H9 (cell line): ENCODE measurements at regions not wholly inside any gene's neighbourhood (a gene's known extent, or its start where the extent isn't known, plus 50 kb on each side); places are given as distances from the start of the nearest gene placed in this dataset.

ENCODE experiments used
- DNase-seq: peaks from one replicate; pipeline ENCODE4 v3.0.0-alpha.2; 2017
- H2AFZ ChIP-seq: one replicate; pipeline ENCODE4 v1.6.1; 2013; ENCODE audit warnings: mild to moderate bottlenecking, low read length, control low read depth, moderate library complexity
- H2AK5ac ChIP-seq: 2 replicates; pipeline ENCODE4 v1.6.1; 2013; ENCODE audit warnings: low read length, control low read depth, mixed read lengths; ENCODE audit not compliant: insufficient read length
- H2BK120ac ChIP-seq: one replicate; pipeline ENCODE4 v1.6.1; 2013; ENCODE audit warnings: low read depth, mild to moderate bottlenecking, low read length, control low read depth, inconsistent platforms; ENCODE audit not compliant: poor library complexity, severe bottlenecking
- H2BK12ac ChIP-seq: 2 replicates; pipeline ENCODE4 v1.6.1; 2013; ENCODE audit warnings: low read length, control low read depth, mixed read lengths, low read depth; ENCODE audit not compliant: insufficient read length
- H2BK15ac ChIP-seq: 2 replicates; pipeline ENCODE4 v1.6.1; 2013; ENCODE audit warnings: low read depth, low read length, control low read depth
- H2BK20ac ChIP-seq: one replicate; pipeline ENCODE4 v1.6.1; 2013; ENCODE audit warnings: low read depth, mild to moderate bottlenecking, low read length, control low read depth, inconsistent platforms; ENCODE audit not compliant: poor library complexity, severe bottlenecking
- H2BK5ac ChIP-seq: 2 replicates; pipeline ENCODE4 v1.6.1; 2013; ENCODE audit warnings: low read length, control low read depth, mixed read lengths; ENCODE audit not compliant: insufficient read length
- H3K14ac ChIP-seq: 2 replicates; pipeline ENCODE4 v1.6.1; 2013; ENCODE audit warnings: low read length, control low read depth; ENCODE audit not compliant: insufficient read depth
- H3K18ac ChIP-seq: 2 replicates; pipeline ENCODE4 v1.6.1; 2013; ENCODE audit warnings: low read depth, mild to moderate bottlenecking, mixed read lengths, low read length, control low read depth; ENCODE audit not compliant: insufficient read length
- H3K23ac ChIP-seq: 2 replicates; pipeline ENCODE4 v1.6.1; 2013; ENCODE audit warnings: low read length, control low read depth, mixed read lengths, low read depth; ENCODE audit not compliant: insufficient read length
- H3K23me2 ChIP-seq: 2 replicates; pipeline ENCODE4 v1.6.1; 2013; ENCODE audit warnings: low read depth, mild to moderate bottlenecking, mixed read lengths, low read length, control low read depth; ENCODE audit not compliant: insufficient read length, poor library complexity, severe bottlenecking
- H3K27ac ChIP-seq: 2 replicates; pipeline ENCODE4 v1.5.1; 2013; ENCODE audit warnings: low read length, control low read depth, mixed read lengths, low read depth; ENCODE audit not compliant: insufficient read length
- H3K27me3 ChIP-seq: 2 replicates; pipeline ENCODE4 v1.6.1; 2013; ENCODE audit warnings: low read length, control low read depth, inconsistent platforms; ENCODE audit not compliant: insufficient read depth
- H3K4ac ChIP-seq: 2 replicates; pipeline ENCODE4 v1.6.1; 2013; ENCODE audit warnings: low read depth, mild to moderate bottlenecking, control low read depth, inconsistent platforms, low read length, moderate library complexity
- H3K4me1 ChIP-seq: 2 replicates; pipeline ENCODE4 v1.6.1; 2013; ENCODE audit warnings: low read length, control low read depth, inconsistent platforms; ENCODE audit not compliant: insufficient read depth
- H3K4me2 ChIP-seq: 2 replicates; pipeline ENCODE4 v1.6.1; 2013; ENCODE audit warnings: low read length, control low read depth, mixed read lengths; ENCODE audit not compliant: insufficient read length, insufficient read depth
- H3K56ac ChIP-seq: 2 replicates; pipeline ENCODE4 v1.6.1; 2013; ENCODE audit warnings: low read depth, mild to moderate bottlenecking, mixed read lengths, low read length, control low read depth; ENCODE audit not compliant: insufficient read length
- H3K79me1 ChIP-seq: 2 replicates; pipeline ENCODE4 v1.6.1; 2013; ENCODE audit warnings: low read depth, mild to moderate bottlenecking, moderate library complexity, low read length, control low read depth, inconsistent platforms; ENCODE audit not compliant: insufficient read depth, poor library complexity, severe bottlenecking
- H3K79me2 ChIP-seq: 2 replicates; pipeline ENCODE4 v1.6.1; 2013; ENCODE audit warnings: low read length, control low read depth, inconsistent platforms; ENCODE audit not compliant: insufficient read depth
- H3K9ac ChIP-seq: 2 replicates; pipeline ENCODE4 v1.6.1; 2013; ENCODE audit warnings: low read length, control low read depth, mixed read lengths; ENCODE audit not compliant: insufficient read length; ENCODE audit errors: extremely low read depth
- H3K9me3 ChIP-seq: one replicate; pipeline ENCODE4 v1.6.1; 2013; ENCODE audit warnings: low read depth, low read length, inconsistent platforms; ENCODE audit not compliant: control insufficient read depth
- H3T11ph ChIP-seq: one replicate; pipeline ENCODE4 v1.6.1; 2013; ENCODE audit warnings: mild to moderate bottlenecking, low read length, control low read depth, inconsistent platforms
- H4K20me1 ChIP-seq: one replicate; pipeline ENCODE4 v1.6.1; 2013; ENCODE audit not compliant: control insufficient read depth, insufficient read length, insufficient read depth
- H4K5ac ChIP-seq: 2 replicates; pipeline ENCODE4 v1.6.1; 2013; ENCODE audit warnings: low read depth, mild to moderate bottlenecking, mixed read lengths, low read length, control low read depth; ENCODE audit not compliant: insufficient read length
- H4K8ac ChIP-seq: replicated peaks from 2 replicates; pipeline ENCODE4 v1.6.1; 2013; ENCODE audit warnings: low read length, control low read depth, mixed read lengths, low read depth; ENCODE audit not compliant: insufficient read length
- H4K91ac ChIP-seq: 2 replicates; pipeline ENCODE4 v1.6.1; 2013; ENCODE audit warnings: low read depth, mild to moderate bottlenecking, moderate library complexity, mixed read lengths, low read length, control low read depth; ENCODE audit not compliant: insufficient read length
- H3K27ac Mint-ChIP-seq, 3 experiments: 2 replicates in 2 of 3; 3 replicates in 1 of 3; pipeline ENCODE4 v1.8.0; 2020 to 2021; ENCODE audit warnings: mixed read lengths in 3 of 3, mild to moderate bottlenecking in 1 of 3, moderate library complexity in 1 of 3
- H3K27me3 Mint-ChIP-seq: 2 replicates; pipeline ENCODE4 v1.8.0; 2021; ENCODE audit warnings: low read depth, mild to moderate bottlenecking, moderate library complexity, mixed read lengths
- H3K36me3 Mint-ChIP-seq, 3 experiments: 2 replicates in 2 of 3; 3 replicates in 1 of 3; pipeline ENCODE4 v1.8.0; 2020 to 2021; ENCODE audit warnings: low read depth in 3 of 3, mixed read lengths in 3 of 3; ENCODE audit not compliant: insufficient read depth in 1 of 3
- H3K4me1 Mint-ChIP-seq, 2 experiments: 2 replicates each; pipeline ENCODE4 v1.8.0; 2020; ENCODE audit warnings: mixed read lengths in 2 of 2
- H3K4me3 Mint-ChIP-seq, 2 experiments: 2 replicates in 1 of 2; 3 replicates in 1 of 2; pipeline ENCODE4 v1.8.0; 2020 to 2021; ENCODE audit warnings: mild to moderate bottlenecking in 2 of 2, mixed read lengths in 2 of 2, moderate library complexity in 1 of 2
- H3K9me3 Mint-ChIP-seq, 2 experiments: 2 replicates in 1 of 2; 3 replicates in 1 of 2; pipeline ENCODE4 v1.8.0; 2020; ENCODE audit warnings: mild to moderate bottlenecking in 2 of 2, mixed read lengths in 2 of 2, moderate library complexity in 1 of 2
- WGBS: extraction: QIAGEN DNeasy Blood & Tissue Kit; methylation state at CpG from one replicate; pipeline ENCODE4 v1.1.7; 2013; ENCODE audit warnings: missing lambda C conversion rate, low lambda C conversion rate, mixed read lengths; ENCODE audit not compliant: insufficient read length; ENCODE audit errors: extremely low coverage; 5-methylcytosine and 5-hydroxymethylcytosine counted together
- TF ChIP-seq, protein P1 (sequence below): fragments of 200-600 bp; sonication (generic); conservative IDR thresholded peaks from 3 replicates; pipeline ENCODE4 v1.8.0; 2021; ENCODE audit warnings: antibody characterized with exemption, mild to moderate bottlenecking

DNA sequence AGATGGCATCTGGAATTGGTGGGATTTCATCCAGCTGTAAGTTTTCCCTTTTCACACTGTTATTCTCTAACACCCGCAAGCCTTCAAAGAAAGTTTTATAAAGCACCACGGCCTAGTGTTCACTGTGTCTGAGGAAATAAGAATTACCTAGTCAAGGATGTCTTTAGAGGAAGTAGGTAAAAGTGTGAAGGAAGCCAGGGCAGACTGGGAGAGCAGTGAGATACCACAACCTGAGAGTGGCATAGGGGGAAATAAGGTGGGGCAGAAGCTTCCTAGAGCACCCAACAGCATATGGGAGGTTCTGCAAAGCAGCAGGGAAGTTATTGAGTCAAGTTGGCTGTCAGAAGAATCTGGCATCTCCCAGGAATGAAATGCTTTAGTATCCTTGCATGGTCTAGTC, 241.2 kb downstream of the CETN3 start:
- no peak for DNase-seq
- H3K18ac ChIP-seq, result no peak overlapping the region
- Mint-ChIP-seq H3K27me3 (no peaks in the 10 kb centered on the region), H3K36me3 (no peaks in the 10 kb centered on the region), H3K27ac (no peak overlapping the region), H3K4me1 (peaks cover 8% of the 10 kb centered on the region in 2 experiments; a peak in 3 of 4 replicates), H3K9me3 (no peaks in the 10 kb centered on the region), H3K4me3 (no peak overlapping the region)
- H3K14ac ChIP-seq, result no peak overlapping the region
- H3K56ac ChIP-seq, result no peak overlapping the region
- no peaks in the 10 kb centered on the region for H3K79me2 ChIP-seq
- H3K79me1 ChIP-seq, result no peaks in the 10 kb centered on the region
- no peak overlapping the region for H3T11ph ChIP-seq
- H4K8ac ChIP-seq, result no peak overlapping the region
- no peak overlapping the region for H2BK5ac ChIP-seq
- no peak overlapping the region for H3K4ac ChIP-seq
- H3K23me2 ChIP-seq, result no peaks in the 10 kb centered on the region
- H4K91ac ChIP-seq, result no peak overlapping the region
- no peaks in the 10 kb centered on the region for H4K20me1 ChIP-seq
- no peak overlapping the region for H2BK20ac ChIP-seq
- H3K9ac ChIP-seq, result no peak overlapping the region
- H2BK12ac ChIP-seq, result no peak overlapping the region
- TF ChIP-seq, protein P1, sequence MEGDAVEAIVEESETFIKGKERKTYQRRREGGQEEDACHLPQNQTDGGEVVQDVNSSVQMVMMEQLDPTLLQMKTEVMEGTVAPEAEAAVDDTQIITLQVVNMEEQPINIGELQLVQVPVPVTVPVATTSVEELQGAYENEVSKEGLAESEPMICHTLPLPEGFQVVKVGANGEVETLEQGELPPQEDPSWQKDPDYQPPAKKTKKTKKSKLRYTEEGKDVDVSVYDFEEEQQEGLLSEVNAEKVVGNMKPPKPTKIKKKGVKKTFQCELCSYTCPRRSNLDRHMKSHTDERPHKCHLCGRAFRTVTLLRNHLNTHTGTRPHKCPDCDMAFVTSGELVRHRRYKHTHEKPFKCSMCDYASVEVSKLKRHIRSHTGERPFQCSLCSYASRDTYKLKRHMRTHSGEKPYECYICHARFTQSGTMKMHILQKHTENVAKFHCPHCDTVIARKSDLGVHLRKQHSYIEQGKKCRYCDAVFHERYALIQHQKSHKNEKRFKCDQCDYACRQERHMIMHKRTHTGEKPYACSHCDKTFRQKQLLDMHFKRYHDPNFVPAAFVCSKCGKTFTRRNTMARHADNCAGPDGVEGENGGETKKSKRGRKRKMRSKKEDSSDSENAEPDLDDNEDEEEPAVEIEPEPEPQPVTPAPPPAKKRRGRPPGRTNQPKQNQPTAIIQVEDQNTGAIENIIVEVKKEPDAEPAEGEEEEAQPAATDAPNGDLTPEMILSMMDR, result no peak
- no CpG with 5 or more reads among the region's 2 CpGs for WGBS
- H2BK15ac ChIP-seq, result no peak overlapping the region
- no peak overlapping the region for H4K5ac ChIP-seq
- H3K27ac ChIP-seq, result no peak overlapping the region
- no peaks in the 10 kb centered on the region; the same call in 1 of the 2 replicates for H3K27me3 ChIP-seq
- H3K4me1 ChIP-seq, result no peaks in the 10 kb centered on the region
- H2AFZ ChIP-seq, result no peak overlapping the region
- no peak overlapping the region for H3K4me2 ChIP-seq
- H3K9me3 ChIP-seq, result no peaks in the 10 kb centered on the region
- H2AK5ac ChIP-seq, result no peak overlapping the region
- H2BK120ac ChIP-seq, result no peak overlapping the region
- H3K23ac ChIP-seq, result no peak overlapping the region
